HG03108 (cell line): ENCODE measurements at regions not wholly inside any gene's neighbourhood (a gene's known extent, or its start where the extent isn't known, plus 50 kb on each side); places are given as distances from the start of the nearest gene placed in this dataset.

Experiments used
- ATAC-seq: cut with Tn5 transposase; IDR thresholded peaks from one replicate; pipeline ENCODE4 v1.9.1; 2021; ENCODE audit warnings: moderate library complexity; ENCODE audit not compliant: unreplicated experiment

DNA sequence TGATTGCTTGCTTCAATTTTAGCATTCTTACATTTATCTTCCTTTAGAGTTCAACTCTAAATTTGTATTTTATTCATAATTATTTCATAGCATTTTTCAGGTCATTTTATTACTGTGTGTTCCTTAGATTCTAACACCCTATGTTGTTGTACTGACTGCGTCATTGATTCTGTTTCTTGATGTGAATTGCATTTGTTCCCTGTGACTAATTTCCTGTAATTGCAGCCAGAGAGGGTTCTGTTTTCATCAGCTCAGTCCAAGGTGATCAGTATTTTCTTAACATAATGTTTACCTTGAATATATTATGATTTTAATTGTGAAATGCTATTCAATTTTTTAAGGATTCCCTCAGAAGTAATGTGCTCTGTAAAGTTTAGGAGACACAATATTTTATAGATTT is 970.2 kb upstream of the PIK3C3 start:
- no peak for ATAC-seq

- no peak for ATAC-seq
These were observed 971.2 kb upstream of the PIK3C3 start for GRCh38 chr18:40983835-40984234.

GRCh38 chr18:40980171-40980570 is 974.9 kb upstream of the PIK3C3 start:
- no peak for ATAC-seq

GRCh38 chr18:40976050-40976449 is 979.0 kb upstream of the PIK3C3 start:
- ATAC-seq: no peak

DNA sequence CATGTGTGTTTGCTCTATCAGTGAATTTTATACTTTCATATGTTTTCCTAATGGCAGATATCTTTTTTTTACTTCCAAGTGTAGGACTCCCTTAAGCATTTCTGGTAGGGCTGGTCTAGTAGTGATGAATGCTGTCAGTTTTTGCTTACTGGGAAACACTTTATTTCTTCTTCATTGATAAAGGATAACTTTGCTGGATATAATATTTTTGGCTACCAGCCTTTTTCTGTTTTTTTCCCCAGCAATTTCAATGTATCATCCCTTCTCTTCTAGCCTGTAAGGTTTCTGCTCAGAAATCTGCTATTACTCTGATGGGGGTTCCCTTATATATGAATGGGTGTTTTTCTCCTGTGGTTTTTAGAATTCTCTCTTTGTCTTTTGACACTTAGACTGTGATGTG is 980.6 kb upstream of the PIK3C3 start:
- ATAC-seq: no peak

DNA sequence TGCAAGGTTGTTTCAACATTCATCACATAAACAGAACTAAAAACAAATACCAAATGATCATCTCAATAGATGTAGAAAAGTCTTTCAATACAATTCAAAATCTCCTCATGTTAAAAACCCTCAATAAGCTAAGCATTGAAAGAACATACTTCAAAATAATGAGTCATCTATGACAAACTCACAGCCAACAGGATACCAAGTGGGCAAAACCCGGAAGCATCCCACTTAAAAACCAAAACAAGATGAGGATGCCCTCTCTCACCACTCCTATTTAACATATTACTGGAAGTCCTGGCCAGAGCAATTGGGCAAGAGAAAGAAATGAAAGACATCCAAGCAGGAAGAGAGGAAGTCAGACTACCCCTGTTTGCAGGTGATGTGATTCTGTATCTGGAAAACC is 992.2 kb upstream of the PIK3C3 start:
- no peak for ATAC-seq

GRCh38 chr18:40957533-40958070 is 997.4 kb upstream of the PIK3C3 start:
- no peak for ATAC-seq

- no peak for ATAC-seq
These were observed 998.8 kb upstream of the PIK3C3 start for GRCh38 chr18:40956213-40956612.

GRCh38 chr18:40955351-40955750 is 999.7 kb upstream of the PIK3C3 start:
- no peak for ATAC-seq

DNA sequence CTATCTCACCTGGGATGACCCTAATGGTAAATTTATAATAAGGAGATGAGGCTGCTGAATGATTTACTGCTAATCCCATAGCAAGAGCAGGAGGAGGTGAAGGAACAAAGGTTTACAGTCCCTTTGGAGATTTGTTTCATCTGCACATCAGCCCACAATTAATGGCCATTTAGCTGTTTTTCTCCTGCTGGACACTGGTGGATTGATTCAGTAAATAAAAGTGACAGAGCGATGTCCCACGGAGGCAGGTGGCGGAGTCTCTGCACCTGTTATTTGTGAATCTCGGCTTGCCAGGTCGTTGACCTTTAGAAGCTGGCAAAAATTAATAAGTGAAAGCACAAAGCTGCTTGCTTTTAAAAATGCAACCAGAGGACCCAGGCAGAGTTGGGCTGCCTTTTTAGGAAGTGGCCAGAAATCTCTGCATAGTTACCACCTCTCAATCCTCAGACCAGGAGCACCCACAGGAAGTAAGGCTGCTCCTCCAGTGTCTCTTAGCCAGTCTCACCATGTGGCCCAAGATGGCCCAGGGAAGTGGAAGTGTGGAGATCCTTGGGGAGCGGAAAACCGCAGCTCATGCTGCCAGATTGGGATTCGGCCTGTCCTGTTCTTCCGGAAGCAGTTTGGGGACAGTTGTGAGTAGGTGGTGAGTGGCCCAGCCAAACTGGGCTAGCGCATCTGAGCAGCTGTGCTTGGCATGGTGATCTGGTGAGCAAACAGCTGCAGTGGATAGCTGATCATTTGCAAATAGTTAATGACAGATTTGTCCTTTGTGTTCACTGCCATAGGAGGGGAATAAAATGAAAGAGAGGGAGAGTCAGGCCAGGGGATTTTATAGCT is 1005.7 kb upstream of the PIK3C3 start:
- ATAC-seq: no peak

GRCh38 chr18:40944576-40944975 is 1010.5 kb upstream of the PIK3C3 start:
- no peak for ATAC-seq

DNA sequence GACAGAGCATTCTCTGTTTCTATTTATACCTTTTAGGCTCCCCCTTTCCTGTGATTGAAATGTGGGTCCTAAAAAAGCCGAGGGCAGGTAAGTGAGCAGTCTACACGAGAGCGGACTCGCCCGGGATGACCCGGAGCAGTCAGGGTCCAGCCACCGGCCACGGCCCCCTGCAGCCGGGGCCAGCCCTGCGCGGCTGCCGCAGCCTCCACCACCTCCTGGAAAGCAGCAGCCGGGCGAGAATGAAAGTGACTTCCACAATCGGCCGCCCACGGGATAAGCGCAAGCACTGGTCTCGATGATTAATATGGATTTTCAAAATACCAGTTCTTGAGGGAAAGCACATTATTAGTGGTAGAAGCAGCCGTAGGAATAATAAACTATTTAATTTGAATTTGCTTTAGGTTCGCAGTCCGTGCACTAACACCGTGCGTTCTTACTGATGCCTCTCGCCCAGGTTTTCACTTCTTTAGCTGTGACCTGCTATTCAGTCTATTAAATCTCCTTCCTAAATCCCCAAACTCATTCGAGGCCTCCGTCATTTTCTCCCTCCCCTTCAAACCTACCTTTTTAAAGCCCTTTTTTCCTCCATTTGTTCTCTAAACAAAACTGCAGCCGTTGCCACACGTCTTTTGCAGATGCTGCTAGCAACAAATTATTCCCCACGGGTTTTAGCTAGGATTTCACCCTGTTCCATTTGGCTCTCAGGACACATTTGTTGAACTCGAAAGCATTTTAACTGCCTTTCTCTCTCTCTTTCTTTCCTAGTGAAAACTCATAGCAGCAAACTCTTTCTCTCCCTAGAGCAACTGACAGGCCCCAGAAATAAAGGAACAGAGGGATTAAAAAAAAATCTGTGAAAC is 1015.1 kb upstream of the PIK3C3 start:
- no peak for ATAC-seq

DNA sequence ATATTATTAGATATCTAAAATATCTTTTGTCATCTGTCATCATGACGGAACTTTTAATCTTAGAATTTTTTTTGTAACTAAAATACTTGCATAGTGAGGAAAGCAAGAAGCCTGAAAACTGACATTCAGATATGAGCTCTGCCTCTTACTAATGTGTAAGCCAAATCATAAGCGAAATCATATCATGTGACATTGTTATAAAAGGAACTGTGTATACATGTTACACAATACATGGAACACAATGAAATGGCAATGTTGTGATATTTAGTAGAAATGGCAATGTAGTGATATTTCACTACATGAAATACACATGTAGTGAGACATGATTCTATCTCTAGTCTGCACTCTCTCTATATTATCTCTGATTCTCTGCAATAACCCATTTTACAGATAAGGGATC is 1016.4 kb upstream of the PIK3C3 start:
- no peak for ATAC-seq

GRCh38 chr18:40937386-40937785 is 1017.6 kb upstream of the PIK3C3 start:
- ATAC-seq: no peak

GRCh38 chr18:40935423-40935822 is 1019.6 kb upstream of the PIK3C3 start:
- ATAC-seq: no peak

GRCh38 chr18:40932862-40933261 is 1022.2 kb upstream of the PIK3C3 start:
- ATAC-seq: no peak

DNA sequence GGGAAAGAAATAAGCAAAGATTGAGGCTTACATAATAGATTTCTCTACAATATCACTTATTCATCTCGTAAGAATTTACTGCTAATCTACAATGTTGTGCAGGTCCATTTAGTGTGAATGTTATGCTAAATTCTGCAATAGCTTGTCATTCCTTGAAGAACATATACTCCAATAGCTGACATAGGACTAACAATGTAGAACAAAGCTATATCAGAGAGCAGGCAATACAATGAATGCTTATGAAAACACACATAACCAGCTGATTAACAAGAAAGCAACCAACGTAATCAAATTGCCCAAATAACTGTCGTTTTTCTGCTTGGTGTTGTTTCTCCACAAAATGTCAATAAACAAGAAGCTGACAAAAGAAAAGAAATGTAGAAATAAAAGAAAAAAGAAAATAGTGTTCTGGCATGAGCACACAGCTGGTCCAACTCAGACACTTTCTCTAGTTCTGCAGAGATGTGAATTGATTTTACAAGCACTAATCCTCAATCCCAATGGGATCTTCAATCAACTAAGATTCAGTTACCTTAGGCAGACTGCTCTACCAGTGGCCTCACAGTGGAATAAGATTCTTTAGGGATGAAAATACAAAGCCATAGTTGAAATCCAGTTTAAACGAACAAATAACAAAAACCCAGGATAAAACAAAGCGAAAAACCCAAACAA is 1024.7 kb upstream of the PIK3C3 start:
- ATAC-seq: no peak

GRCh38 chr18:40929399-40929798 is 1025.6 kb upstream of the PIK3C3 start:
- ATAC-seq: no peak

- ATAC-seq: no peak
These were observed 1028.4 kb upstream of the PIK3C3 start for GRCh38 chr18:40926679-40927078.

GRCh38 chr18:40925071-40925541 is 1029.9 kb upstream of the PIK3C3 start:
- ATAC-seq: no peak
